HG02973 (cell line): ENCODE measurements at regions not wholly inside any gene's neighbourhood (a gene's known extent, or its start where the extent isn't known, plus 50 kb on each side); places are given as distances from the start of the nearest gene placed in this dataset.
"Not testable (repeated sequence)": the region's sequence is repeated elsewhere in the genome, so short reads cannot be mapped to it uniquely, and the experiment has no call there.

Experiments
- ATAC-seq: cut with Tn5 transposase; IDR thresholded peaks from one replicate; pipeline ENCODE4 v1.9.1; 2021; ENCODE audit warnings: moderate library complexity; ENCODE audit not compliant: unreplicated experiment

DNA sequence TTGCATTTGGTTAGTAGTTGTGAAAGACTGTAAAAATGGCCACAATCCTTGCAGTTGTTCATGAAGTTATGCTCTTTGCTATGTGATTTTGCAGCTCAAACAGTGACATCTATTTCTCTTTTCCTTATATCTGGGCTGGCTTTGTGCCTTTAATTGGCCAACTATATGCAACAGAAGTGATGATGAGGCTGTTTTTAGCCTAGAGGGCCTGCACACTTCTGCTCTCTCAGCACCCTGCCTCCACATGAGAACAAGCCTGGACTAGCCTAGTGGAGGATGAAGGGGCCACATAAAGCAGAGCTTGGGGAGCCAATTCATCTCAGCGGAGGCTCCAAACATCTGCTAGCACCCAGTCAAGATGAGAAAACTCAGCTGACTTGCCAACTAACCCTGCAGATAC, 339.8 kb downstream of the OMA1 start:
- no peak for ATAC-seq

DNA sequence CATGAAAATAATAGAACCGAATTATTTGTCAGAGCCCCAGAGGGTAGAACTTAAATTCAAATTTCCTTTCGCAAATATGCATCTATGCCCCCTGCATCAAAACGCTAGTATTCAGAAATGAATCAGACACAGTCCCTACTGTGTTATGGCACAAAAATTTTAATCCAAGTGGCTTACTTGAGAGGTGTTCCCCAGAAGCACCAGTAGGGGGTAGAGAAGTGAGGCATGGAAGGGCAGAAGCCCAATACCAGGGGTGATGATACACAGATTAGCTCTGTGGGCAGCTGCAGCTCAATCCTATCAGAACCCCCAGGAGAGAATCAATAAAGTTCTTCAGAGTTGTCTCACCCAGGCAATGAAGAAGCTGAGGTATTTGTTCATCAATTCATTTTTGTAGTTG, 342.2 kb downstream of the OMA1 start:
- no peak for ATAC-seq

DNA sequence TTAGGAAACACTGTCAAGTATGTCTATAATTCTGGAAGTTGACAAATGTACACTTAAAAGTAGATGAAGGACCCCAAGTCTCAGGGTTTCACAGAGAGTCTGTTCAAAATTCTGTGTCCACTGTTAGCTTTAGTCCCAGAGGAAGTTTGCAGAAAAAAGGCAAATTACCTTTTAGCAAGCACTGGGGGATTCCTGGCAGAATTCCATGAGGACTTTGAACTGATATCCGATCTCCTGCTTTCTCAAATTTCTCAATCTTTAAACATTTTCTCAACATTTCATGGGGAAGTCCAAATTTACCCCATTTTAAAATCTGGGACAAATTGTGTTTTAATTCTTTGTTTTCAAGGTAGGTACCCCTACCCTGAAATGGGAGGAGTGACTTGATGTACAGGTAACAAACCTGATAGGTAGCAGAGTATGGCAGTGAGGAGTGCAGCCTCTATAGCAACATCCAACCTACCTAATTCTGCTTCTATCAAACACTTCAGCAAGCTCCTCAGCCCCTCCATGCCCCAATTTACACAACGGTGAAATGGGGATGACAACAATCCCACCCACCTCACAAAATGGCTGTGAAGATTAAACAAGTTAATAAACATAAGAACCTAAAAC, 344.9 kb downstream of the OMA1 start:
- ATAC-seq = no peak

DNA sequence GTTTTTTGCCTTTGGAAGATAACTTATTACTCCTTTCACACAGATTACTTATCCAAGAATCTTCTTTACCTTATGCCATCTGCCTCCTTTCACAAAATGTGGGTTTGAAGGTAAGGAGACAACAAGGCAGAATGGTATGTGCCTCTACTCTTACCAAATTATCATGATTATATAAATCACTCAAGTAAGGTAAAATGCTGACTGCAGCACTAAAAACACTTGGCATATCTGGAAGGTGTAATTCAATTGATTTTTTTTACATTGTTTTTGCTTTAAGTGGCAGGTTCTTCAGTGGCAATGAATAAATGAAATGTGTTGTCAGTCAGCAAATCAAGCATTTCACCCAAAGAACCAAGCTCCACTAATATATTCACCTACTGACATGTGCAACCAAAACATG, 346.1 kb downstream of the OMA1 start:
- ATAC-seq = no peak

DNA sequence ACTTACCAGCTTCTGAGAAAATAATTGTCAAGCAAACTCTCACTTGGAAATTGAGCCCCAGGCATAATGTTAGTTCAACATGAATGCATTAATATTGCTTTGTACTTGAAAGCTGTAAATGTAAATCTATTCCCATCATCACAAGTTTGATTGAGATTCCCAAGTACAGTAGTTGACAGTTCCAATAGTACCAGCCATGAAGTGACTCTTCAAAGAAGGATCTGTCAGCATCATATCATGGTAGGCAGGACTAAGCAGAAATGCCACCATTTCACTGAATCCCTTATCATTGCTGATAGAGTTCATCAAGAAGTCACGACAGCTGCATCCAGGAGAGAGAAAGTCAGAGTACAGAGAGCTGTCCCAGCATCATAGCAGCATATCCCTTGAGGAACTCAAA, 348.7 kb downstream of the OMA1 start:
- ATAC-seq = no peak

DNA sequence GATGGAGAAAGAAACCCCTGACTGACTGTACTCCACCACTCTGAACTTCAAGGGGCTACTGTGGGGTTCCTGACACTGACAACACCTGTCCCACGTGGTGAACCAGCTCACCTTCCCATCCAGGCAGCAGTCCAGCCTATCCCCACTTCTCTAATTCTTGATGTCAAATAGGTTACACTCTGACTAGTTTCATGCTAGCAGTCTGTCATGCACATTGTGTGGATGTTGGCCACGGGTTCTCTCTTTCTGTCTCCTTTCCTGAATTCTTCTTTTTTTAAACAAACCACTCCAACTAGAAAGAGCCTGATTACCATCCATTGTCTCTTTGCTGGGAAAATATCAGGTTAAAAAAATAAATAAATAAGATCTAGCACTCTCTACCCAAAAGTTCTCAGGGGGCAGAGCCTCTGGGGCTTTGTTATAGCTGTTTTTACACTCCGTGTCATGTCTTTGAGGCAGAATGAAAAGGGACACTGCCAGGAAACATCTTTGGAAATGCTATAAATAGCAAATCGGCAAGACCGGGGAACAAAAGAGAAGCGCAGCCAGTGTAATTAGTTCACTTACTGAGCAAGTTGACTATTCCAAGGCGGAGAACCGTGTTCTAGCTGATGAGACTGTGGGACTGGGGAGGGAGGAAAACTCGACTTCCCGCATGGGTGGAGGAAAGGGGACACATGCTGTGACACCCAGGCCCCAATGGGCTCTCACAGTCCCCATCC, 356.1 kb downstream of the OMA1 start:
- no peak for ATAC-seq

DNA sequence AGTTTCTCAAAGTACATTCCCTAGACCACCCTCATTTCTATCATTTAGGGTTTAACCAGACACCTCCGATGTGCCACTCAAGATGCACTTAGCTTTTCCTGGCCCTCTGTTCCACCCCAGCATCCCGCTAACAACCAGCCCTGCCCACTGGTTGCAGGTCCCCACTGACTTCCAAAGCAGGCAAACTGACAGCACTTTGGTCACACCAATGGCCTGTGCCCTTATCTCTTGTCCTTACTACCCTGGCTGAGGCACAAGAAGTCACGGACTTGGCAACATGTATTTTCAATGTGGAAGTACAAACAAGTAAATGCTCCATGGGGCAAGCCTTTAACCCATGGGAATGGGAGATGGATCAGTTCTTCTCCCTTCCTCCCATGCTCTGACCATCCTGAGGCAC, 357.1 kb downstream of the OMA1 start:
- ATAC-seq = no peak

DNA sequence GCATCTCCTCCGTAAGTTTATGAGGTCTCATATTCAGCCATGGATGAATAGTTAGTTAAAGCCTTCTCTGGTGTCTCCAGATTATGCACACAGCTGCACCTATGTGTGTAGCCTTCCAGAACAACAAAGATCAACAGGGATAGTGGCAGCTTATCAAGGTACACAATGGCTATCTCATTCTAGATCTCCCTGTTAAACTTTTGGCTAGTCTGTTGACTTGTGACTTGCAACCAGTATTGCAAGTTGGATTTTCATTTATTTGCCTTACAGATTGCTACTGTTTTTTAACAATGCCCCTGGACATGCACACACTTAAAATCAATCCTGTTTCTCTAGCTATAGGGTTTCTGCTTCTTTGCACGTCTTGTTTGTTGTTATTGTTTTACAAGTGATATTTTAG, 363.2 kb downstream of the OMA1 start:
- ATAC-seq = no peak

DNA sequence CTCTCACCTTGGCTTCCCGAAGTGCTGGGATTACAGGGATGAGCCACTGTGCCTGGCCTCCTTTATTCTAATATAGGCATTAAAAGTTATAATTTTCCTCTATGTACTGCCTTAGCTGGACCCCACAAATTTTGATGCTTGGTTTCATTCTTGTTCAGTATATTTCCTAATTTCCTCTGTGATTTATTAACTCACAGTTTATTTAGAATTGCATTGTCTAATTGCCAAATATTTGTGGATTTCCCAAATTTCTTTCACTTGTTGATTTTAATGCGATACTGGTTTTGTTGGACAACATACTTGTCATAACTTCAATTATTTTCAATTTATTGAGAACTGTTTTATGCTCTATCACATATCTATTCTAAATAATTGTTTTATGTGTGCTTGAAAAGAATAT, 366.0 kb downstream of the OMA1 start:
- no peak for ATAC-seq

DNA sequence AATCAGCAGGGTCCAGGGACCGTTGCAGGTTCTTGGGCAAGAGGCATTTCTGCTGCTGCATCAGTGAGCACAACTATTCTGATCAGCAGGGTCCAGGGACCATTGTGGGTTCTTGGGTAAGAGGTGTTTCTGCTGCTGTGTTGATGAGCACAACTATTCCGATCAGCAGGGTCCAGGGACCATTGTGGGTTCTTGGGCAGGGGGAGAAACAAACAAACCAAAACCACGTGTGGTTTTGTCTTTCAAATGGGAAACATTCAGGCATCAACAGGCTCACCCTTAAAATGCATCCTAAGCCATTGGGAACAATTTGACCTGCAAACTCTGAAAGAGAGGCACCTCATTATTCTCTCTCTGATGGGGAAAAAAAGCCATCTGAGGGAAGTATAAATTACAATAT, 377.4 kb downstream of the OMA1 start:
- ATAC-seq = not testable (repeated sequence)

DNA sequence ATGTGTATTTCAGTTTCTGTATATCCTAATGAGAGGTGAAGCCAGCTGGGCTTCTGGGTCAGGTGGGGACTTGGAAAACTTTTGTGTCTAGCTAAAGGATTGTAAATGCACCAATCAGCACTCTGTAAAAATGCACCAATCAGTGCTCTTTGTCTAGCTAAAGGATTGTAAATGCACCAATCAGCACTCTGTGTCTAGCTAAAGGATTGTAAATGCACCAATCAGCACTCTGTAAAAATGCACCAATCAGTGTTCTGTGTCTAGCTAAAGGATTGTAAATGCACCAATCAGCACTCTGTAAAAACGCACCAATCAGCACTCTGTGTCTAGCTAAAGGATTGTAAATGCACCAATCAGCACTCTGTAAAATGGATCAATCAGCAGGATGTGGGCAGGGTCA, 379.4 kb downstream of the OMA1 start:
- ATAC-seq = not testable (repeated sequence)

DNA sequence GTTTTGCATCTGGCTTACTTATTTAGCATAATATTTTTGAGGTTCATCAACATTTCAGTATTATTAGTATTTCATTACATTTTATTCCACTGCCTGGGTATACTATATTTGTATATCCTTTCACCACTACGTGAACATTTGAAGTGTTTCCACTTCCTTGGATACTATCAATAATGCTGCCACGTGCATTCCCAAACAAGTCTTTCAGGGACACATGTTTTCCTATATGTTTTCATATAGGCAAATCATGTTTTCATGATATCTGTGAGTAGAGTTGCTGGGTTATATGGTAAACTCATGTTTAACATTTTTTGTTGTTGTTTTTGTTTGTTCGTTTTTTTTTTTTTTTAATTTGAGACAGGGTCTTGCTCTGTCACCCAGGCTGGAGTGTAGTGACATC, 380.1 kb downstream of the OMA1 start:
- ATAC-seq = no peak

DNA sequence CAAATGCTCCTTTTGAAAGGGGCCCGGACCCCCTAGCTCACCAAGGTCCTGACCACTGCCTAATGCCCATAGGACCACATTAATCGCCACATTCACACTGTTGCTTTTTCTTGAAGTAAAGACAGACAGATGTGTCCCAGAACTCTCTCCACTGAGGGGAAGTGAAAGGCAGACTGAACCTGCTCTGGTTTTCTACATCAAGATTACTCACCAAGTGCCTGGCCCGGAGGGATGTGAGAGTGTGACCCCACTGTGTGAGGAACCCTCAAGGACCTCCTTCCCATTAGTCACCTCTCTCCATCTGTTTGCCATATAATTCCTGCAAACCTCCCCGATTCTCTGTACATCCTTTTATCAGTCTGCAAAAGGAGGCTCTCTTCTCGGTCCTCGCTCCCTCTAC, 381.5 kb downstream of the OMA1 start:
- no peak for ATAC-seq

DNA sequence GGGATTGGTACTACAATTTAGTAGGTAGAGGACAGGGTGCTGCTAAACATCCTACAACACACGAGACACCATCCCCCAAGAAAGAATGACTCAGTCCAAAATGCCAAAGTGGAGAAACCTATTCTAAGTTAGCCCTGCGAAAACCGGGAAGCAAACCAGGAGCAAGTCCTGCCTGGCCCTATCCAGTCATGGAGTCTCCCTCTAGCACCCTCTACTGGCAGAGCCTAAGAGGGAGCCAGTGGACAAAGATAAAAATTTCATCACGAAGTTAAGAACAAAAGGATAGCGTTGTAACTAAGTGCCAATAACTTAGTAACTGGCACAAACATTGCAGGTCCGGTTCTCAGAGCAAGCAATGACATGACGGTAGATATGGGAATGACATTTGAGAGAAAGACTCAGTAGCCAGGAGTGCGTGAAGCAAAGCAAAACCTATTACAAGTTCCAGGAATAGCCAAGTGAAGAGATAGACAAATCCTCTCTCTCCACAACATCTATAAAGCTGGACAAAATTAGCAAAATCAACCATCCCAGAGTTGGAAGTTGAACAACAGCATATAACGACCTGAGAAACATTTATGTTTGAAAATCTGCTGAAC, 383.5 kb downstream of the OMA1 start:
- ATAC-seq = peak; percentile 48

DNA sequence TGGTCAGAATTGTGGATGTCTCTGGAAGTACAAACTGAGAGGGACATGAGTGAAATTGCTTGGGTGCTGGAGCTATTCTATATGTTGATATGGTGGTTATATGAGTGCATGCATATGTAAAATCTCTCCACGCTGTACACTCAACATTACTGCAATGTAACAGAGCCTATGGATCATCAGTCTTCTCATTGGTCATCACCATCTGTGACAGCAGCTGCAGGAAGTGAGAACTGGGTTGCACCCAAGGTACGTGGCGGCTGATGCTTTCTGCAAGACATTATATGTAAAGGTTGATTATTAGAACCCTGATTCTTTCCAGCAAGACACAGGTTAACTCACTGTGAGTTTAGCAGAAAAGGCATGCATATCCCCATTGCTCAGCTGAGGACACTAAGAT, 387.1 kb downstream of the OMA1 start:
- no peak for ATAC-seq

DNA sequence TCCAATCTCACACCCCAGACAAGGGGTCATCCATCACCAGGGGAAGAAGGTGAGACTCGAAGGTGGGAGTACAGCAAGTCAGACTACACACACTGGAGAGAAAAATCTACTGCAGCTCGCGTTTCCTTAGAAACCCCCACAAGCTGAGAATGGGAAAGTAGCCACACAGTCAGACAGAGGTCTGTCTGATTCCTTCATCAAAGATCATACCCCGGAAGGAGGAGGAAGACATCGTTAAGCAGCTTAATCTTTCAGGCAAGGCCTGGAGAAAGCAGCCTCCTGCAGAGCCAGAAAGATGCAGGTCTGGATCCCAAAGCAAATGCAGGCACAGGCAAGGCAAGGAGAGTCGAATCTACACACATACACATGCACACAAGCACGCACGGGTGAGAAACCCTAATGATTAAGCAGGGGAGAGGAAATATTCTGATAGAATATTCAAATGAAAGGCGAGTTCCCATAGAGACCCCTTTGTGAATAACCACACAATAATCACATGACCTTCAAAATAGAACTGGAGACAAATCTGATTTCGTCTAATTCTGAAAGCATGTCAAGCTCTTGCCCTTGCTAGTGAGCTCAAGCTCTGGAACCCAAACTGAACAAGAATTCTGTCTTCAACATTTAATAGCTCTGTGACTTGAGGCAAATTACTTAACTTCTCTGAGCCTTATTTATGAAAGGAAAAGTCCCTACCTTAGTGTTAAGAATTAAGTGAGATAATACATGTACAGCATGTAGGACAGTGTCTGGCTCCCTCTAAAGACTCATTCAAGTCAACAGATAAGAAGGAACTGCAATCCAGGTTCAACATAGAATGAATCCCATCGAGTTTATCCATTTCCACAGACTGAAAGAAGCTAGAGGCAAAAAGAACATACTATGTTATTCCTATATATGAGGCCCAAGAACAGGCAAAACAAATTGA, 387.8 kb downstream of the OMA1 start:
- ATAC-seq = no peak

DNA sequence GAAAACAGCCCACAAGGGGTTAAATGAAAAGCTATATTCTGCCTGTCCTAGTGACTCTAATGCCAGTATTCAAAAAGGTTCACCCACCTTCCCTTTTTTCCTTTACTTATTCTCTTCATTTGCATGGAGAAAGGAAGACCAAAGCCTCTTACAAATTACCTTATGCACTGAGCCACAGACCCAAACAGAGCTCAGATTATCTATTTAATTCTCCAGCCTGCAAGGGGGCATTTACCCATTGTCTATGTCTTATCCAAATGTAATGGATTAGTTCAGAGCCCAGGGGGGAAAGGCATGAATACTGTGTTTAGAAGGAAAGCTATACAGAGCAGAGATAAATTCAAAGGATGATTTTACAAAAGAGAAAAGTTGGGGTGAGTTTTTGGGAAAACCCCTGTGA, 388.5 kb downstream of the OMA1 start:
- ATAC-seq = no peak

DNA sequence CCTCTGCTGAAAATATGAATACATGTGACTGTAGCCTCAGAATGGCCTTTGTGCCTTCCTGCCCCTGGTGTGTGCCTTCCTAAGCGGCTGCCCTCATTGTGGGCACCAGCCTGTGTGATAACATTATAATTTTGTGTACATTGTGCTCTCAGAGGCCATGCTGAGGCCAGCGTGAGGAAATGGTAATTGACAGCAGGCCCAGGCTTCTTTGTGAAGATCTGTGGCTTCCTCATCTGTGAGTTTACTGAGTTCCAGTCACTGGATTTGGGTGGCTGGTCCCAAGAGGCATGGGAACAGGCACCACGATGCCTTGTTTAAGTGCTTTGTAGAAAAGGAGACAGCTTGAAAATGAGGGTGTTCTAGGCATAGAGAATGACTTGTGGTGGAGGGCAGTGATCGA, 389.3 kb downstream of the OMA1 start:
- ATAC-seq = no peak

DNA sequence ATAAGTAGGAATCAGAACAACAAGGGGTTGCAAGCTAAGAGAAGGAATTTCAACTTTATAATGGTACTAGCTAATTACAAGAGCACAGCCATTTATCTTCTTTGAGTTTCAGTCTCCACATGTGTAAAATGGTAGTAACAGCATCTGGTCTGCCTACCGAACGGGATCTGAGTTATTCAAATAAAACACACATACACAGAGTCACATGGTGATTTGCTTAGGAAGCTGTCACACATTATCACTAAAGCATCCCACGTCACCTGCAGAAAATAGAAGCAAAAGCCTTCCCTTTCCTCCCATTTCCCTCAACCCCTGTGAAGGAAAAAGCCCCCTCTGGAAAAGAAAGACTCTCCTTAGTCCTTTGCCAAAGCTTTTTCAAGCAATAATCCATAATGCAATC, 389.7 kb downstream of the OMA1 start:
- ATAC-seq = no peak

DNA sequence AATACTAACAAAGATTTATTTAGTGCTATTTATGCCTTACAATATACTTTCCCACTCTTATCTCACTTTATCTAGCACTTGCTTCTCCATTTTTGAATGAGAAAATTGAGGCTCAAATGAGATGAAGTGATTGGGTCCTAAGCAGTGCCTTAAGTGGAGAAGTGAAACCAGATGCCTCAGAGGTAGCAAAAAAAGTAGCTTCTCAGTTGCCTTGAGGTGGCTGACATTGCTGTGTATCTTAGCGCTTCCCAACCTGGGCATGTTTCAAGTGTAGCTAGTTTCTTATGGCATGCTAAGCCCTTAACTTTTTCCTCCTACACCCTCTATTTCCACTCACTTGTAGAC, 390.4 kb downstream of the OMA1 start:
- ATAC-seq = peak; percentile 67

DNA sequence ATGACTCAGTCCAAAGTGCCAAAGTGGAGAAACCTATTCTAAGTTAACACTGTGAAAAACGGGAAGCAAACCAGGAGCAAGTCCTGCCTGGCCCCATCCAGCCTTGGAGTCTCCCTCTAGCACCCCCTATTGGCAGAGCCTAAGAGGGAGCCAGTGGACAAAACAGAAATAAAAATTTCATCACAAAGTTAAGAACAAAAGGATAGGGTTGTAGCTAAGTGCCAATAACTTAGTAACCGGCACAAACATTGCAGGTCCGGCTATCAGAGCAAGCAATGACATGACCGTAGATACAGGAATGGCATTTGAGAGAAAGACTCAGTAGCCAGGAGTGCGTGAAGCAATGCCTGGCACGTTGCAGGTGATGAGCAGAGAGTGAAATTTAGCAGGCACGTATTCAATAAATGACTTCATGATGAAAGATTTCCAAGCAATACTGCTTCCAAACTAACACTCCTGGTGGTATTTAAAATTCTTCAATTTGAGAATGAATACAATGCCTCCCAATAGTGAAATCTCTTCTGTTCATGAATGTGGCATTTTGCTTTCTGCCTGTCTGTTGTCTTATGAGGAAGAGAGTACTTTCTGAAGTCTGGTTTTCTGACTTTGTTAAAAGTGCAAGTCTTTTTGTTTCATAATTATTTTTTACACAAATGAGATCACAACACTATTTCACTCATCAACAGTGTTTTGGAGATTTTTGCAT, 391.0 kb downstream of the OMA1 start:
- ATAC-seq = peak; percentile 63
